HG03135 (cell line): ENCODE measurements at regions not wholly inside any gene's neighbourhood (a gene's known extent, or its start where the extent isn't known, plus 50 kb on each side); places are given as distances from the start of the nearest gene placed in this dataset.

Experiments
- ATAC-seq: cut with Tn5 transposase; IDR thresholded peaks from one replicate; pipeline ENCODE4 v1.9.1; 2021; ENCODE audit warnings: mild to moderate bottlenecking, moderate library complexity; ENCODE audit not compliant: unreplicated experiment

- no peak for ATAC-seq
Measured at GRCh38 chr15:77798847-77799246, 166.1 kb upstream of the LINGO1 start.

- no peak for ATAC-seq
Measured at GRCh38 chr15:77798151-77798835, 165.6 kb upstream of the LINGO1 start.

GRCh38 chr15:77797270-77797669 is 164.6 kb upstream of the LINGO1 start:
- no peak for ATAC-seq

- ATAC-seq = no peak
Measured at GRCh38 chr15:77796046-77796729, 163.5 kb upstream of the LINGO1 start.

- ATAC-seq = no peak
Measured at GRCh38 chr15:77795446-77795845, 162.7 kb upstream of the LINGO1 start.

- ATAC-seq = no peak
Measured at GRCh38 chr15:77791941-77792340, 159.2 kb upstream of the LINGO1 start.

GRCh38 chr15:77790481-77790880 is 157.8 kb upstream of the LINGO1 start:
- ATAC-seq = no peak

GRCh38 chr15:77786956-77787355 is 154.2 kb upstream of the LINGO1 start:
- no peak for ATAC-seq

GRCh38 chr15:77786181-77786890 is 153.6 kb upstream of the LINGO1 start:
- no peak for ATAC-seq

GRCh38 chr15:77784361-77785292 is 151.9 kb upstream of the LINGO1 start:
- ATAC-seq = no peak

- ATAC-seq = no peak
Measured at GRCh38 chr15:77783636-77784035, 150.9 kb upstream of the LINGO1 start.

GRCh38 chr15:77782691-77783090 is 150.0 kb upstream of the LINGO1 start:
- no peak for ATAC-seq

- no peak for ATAC-seq
Measured at GRCh38 chr15:77781946-77782240, 149.2 kb upstream of the LINGO1 start.

GRCh38 chr15:77781151-77781945 is 148.6 kb upstream of the LINGO1 start:
- no peak for ATAC-seq

GRCh38 chr15:77778802-77779201 is 146.1 kb upstream of the LINGO1 start:
- no peak for ATAC-seq

- no peak for ATAC-seq
Measured at GRCh38 chr15:77775837-77776236, 143.1 kb upstream of the LINGO1 start.

GRCh38 chr15:77775373-77775772 is 142.7 kb upstream of the LINGO1 start:
- ATAC-seq = no peak

GRCh38 chr15:77774350-77774749 is 141.6 kb upstream of the LINGO1 start:
- ATAC-seq = no peak

GRCh38 chr15:77773903-77774302 is 141.2 kb upstream of the LINGO1 start:
- no peak for ATAC-seq

- no peak for ATAC-seq
Measured at GRCh38 chr15:77772641-77773402, 140.1 kb upstream of the LINGO1 start.
